ENCODE measurements at regions not wholly inside any gene's neighbourhood (a gene's known extent, or its start where the extent isn't known, plus 50 kb on each side); places are given as distances from the start of the nearest gene placed in this dataset.
A peak's percentile ranks its signal among the peaks of the same experiment; 100 is the strongest.

- H3K4me3 ChIP-seq (replicated peaks in 1 of 2; ENCODE audit: low read depth in 2 of 2, low read length in 2 of 2) = no peak overlapping the region
Measured at GRCh38 chrX:74171465-74171864, 132.5 kb upstream of the ZCCHC13 start.

GRCh38 chrX:74162199-74162598 is 141.8 kb upstream of the ZCCHC13 start:
- no peak for TF ChIP-seq CTCF (IDR thresholded peaks at IDR 0.05; ENCODE audit: low read depth, low read length)
- no peak for DNase-seq (ENCODE audit: low read depth in 2 of 2)
- no peak overlapping the region for H3K4me3 ChIP-seq (replicated peaks in 1 of 2; ENCODE audit: low read depth in 2 of 2, low read length in 2 of 2)

More at GRCh38 chrX:74171465-74171864, 132.5 kb upstream of the ZCCHC13 start:
- no peak for TF ChIP-seq CTCF (IDR thresholded peaks at IDR 0.05; ENCODE audit: low read depth, low read length)
- no peak for DNase-seq (ENCODE audit: low read depth in 2 of 2)

GRCh38 chrX:74160816-74161215 is 143.2 kb upstream of the ZCCHC13 start:
- TF ChIP-seq CTCF (IDR thresholded peaks at IDR 0.05; ENCODE audit: low read depth, low read length) = no peak
- H3K4me3 ChIP-seq (replicated peaks in 1 of 2; ENCODE audit: low read depth in 2 of 2, low read length in 2 of 2) = no peak overlapping the region
- no peak for DNase-seq (ENCODE audit: low read depth in 2 of 2)

GRCh38 chrX:74160358-74160757 is 143.6 kb upstream of the ZCCHC13 start:
- no peak for DNase-seq (ENCODE audit: low read depth in 2 of 2)

GRCh38 chrX:74147439-74147838 is 156.5 kb upstream of the ZCCHC13 start:
- no peak overlapping the region for H3K4me3 ChIP-seq (replicated peaks in 1 of 2; ENCODE audit: low read depth in 2 of 2, low read length in 2 of 2)
- no peak for TF ChIP-seq CTCF (IDR thresholded peaks at IDR 0.05; ENCODE audit: low read depth, low read length)
- DNase-seq (ENCODE audit: low read depth in 2 of 2) = no peak

More at GRCh38 chrX:74160358-74160757, 143.6 kb upstream of the ZCCHC13 start:
- no peak overlapping the region for H3K4me3 ChIP-seq (replicated peaks in 1 of 2; ENCODE audit: low read depth in 2 of 2, low read length in 2 of 2)
- TF ChIP-seq CTCF (IDR thresholded peaks at IDR 0.05; ENCODE audit: low read depth, low read length) = no peak

GRCh38 chrX:74138943-74139342 is 165.0 kb upstream of the ZCCHC13 start:
- no peak overlapping the region for H3K4me3 ChIP-seq (replicated peaks in 1 of 2; ENCODE audit: low read depth in 2 of 2, low read length in 2 of 2)
- TF ChIP-seq CTCF (IDR thresholded peaks at IDR 0.05; ENCODE audit: low read depth, low read length) = no peak
- DNase-seq (ENCODE audit: low read depth in 2 of 2) = no peak

GRCh38 chrX:74133156-74133796 is 170.7 kb upstream of the ZCCHC13 start:
- peak; percentile 27 for TF ChIP-seq CTCF (IDR thresholded peaks at IDR 0.05; ENCODE audit: low read depth, low read length)
- peak; percentile 69 to 80 for DNase-seq (ENCODE audit: low read depth in 2 of 2)
- no peak overlapping the region for H3K4me3 ChIP-seq (replicated peaks in 1 of 2; ENCODE audit: low read depth in 2 of 2, low read length in 2 of 2)

All from cardiac fibroblast (primary cell).